Activated B cell treated with CpG ODN at 0.5 μM for 24 hours (primary cell): ENCODE measurements at regions not wholly inside any gene's neighbourhood (a gene's known extent, or its start where the extent isn't known, plus 50 kb on each side); places are given as distances from the start of the nearest gene placed in this dataset.
"Not testable (repeated sequence)": the region's sequence is repeated elsewhere in the genome, so short reads cannot be mapped to it uniquely, and the experiment has no call there.

Source experiments
- ATAC-seq: fragments of 200-7000 bp; cut with Tn5 transposase; one replicate; pipeline ENCODE4 v1.10.0; 2021; ENCODE audit warnings: low read depth, mild to moderate bottlenecking, moderate library complexity
- CTCF ChIA-PET: fragments of 350-600 bp; sonication (Branson Sonifier 250); formaldehyde crosslinking; loops from one replicate; lab custom pipeline; 2021; ENCODE audit warnings: antibody characterized with exemption; lab: Charles Lee
- POLR2A ChIA-PET: fragments of 350-600 bp; sonication (Branson Sonifier 250); formaldehyde crosslinking; loops from one replicate; lab custom pipeline; 2021; ENCODE audit warnings: antibody characterized with exemption; lab: Charles Lee
- DNase-seq: peaks from one replicate; pipeline ENCODE4 v3.0.0; 2022
- H3K27ac Mint-ChIP-seq: one replicate; pipeline ENCODE4 v1.8.0; 2020; ENCODE audit warnings: mixed read lengths
- H3K27me3 Mint-ChIP-seq: one replicate; pipeline ENCODE4 v1.8.0; 2021; ENCODE audit warnings: mixed read lengths
- H3K36me3 Mint-ChIP-seq: one replicate; pipeline ENCODE4 v1.8.0; 2021; ENCODE audit warnings: low read depth, mixed read lengths
- H3K4me1 Mint-ChIP-seq: one replicate; pipeline ENCODE4 v1.8.0; 2021; ENCODE audit warnings: mixed read lengths
- H3K4me3 Mint-ChIP-seq: one replicate; pipeline ENCODE4 v1.8.0; 2020; ENCODE audit warnings: mild to moderate bottlenecking, mixed read lengths
- H3K9me3 Mint-ChIP-seq: one replicate; pipeline ENCODE4 v1.8.0; 2020; ENCODE audit warnings: mixed read lengths
- intact Hi-C: fragments of 100-400 bp; cut with micrococcal nuclease; formaldehyde crosslinking; loops from one replicate; pipeline ENCODE4 v1.15.1; 2024
- TF ChIP-seq, protein P1 (sequence below): fragments of 200-600 bp; IDR thresholded peaks from one replicate; pipeline ENCODE4 v1.8.0; 2022; ENCODE audit warnings: antibody characterized with exemption, mild to moderate bottlenecking

DNA sequence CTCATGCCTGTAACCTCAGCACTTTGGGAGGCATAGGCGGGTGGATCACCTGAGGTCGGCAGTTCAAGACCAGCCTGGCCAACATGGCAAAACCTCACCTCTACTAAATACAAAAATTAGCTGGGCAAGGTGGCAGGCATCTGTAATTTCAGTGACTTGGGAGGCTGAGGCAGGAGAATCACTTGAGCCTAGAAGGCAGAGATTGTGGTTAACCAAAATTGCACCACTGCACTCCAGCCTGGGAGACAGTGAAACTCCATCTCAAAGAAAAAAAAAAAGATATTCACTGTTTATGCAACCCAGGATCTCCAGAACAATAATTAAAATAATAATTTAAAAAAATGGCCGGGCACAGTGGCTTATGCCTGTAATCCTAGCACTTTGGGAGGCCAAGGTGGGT is 247.5 kb downstream of the LIPI start:
- intact Hi-C loops, CTCF ChIA-PET, H3K9me3 Mint-ChIP-seq, H3K4me3 Mint-ChIP-seq, ATAC-seq, H3K27ac Mint-ChIP-seq, DNase-seq, POLR2A ChIA-PET, H3K36me3 Mint-ChIP-seq, H3K4me1 Mint-ChIP-seq, H3K27me3 Mint-ChIP-seq: not testable (repeated sequence)

- ATAC-seq = no peak
- ChIA-PET POLR2A (no interaction called here), CTCF (no interaction called here)
- Mint-ChIP-seq H3K36me3 (no peaks in the 10 kb centered on the region), H3K9me3 (no peaks in the 10 kb centered on the region), H3K4me3 (no peak overlapping the region), H3K4me1 (no peaks in the 10 kb centered on the region), H3K27ac (no peak overlapping the region), H3K27me3 (no peaks in the 10 kb centered on the region)
- TF ChIP-seq, protein P1, sequence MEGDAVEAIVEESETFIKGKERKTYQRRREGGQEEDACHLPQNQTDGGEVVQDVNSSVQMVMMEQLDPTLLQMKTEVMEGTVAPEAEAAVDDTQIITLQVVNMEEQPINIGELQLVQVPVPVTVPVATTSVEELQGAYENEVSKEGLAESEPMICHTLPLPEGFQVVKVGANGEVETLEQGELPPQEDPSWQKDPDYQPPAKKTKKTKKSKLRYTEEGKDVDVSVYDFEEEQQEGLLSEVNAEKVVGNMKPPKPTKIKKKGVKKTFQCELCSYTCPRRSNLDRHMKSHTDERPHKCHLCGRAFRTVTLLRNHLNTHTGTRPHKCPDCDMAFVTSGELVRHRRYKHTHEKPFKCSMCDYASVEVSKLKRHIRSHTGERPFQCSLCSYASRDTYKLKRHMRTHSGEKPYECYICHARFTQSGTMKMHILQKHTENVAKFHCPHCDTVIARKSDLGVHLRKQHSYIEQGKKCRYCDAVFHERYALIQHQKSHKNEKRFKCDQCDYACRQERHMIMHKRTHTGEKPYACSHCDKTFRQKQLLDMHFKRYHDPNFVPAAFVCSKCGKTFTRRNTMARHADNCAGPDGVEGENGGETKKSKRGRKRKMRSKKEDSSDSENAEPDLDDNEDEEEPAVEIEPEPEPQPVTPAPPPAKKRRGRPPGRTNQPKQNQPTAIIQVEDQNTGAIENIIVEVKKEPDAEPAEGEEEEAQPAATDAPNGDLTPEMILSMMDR = no peak
- DNase-seq = no peak
- intact Hi-C loops = no loop called here
Observed at GRCh38 chr21:13937236-13937635, 273.5 kb downstream of the LIPI start.

GRCh38 chr21:13936033-13936937 is 274.5 kb downstream of the LIPI start:
- CTCF ChIA-PET, ATAC-seq, H3K36me3 Mint-ChIP-seq, H3K4me1 Mint-ChIP-seq, H3K27ac Mint-ChIP-seq, H3K27me3 Mint-ChIP-seq, DNase-seq, H3K9me3 Mint-ChIP-seq, POLR2A ChIA-PET, intact Hi-C loops, H3K4me3 Mint-ChIP-seq: not testable (repeated sequence)

- ATAC-seq, CTCF ChIA-PET, intact Hi-C loops, POLR2A ChIA-PET, DNase-seq, H3K27me3 Mint-ChIP-seq, H3K9me3 Mint-ChIP-seq, H3K36me3 Mint-ChIP-seq, H3K27ac Mint-ChIP-seq, H3K4me1 Mint-ChIP-seq, H3K4me3 Mint-ChIP-seq: not testable (repeated sequence)
Observed at GRCh38 chr21:13935396-13936032, 275.2 kb downstream of the LIPI start.

DNA sequence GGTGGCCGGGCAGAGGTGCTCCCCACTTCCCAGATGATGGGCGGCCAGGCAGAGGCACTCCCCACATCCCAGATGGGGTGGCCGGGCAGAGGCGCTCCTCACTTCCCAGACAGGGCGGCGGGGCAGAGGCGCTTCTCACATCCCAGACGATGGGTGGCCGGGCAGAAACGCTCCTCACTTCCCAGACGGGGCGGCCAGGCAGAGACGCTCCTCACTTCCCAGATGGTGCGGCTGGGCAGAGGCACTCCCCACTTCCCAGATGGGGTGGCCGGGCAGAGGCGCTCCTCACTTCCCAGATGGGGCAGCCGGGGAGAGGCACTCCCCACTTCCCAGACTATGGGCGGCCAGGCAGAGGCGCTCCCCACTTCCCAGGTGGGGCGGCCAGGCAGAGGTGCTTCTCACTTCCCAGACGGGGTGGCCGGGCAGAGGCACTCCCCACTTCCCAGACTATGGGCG is 275.8 kb downstream of the LIPI start:
- H3K9me3 Mint-ChIP-seq, CTCF ChIA-PET, POLR2A ChIA-PET, DNase-seq, H3K4me1 Mint-ChIP-seq, H3K27me3 Mint-ChIP-seq, H3K4me3 Mint-ChIP-seq, intact Hi-C loops, H3K27ac Mint-ChIP-seq, ATAC-seq, H3K36me3 Mint-ChIP-seq: not testable (repeated sequence)

DNA sequence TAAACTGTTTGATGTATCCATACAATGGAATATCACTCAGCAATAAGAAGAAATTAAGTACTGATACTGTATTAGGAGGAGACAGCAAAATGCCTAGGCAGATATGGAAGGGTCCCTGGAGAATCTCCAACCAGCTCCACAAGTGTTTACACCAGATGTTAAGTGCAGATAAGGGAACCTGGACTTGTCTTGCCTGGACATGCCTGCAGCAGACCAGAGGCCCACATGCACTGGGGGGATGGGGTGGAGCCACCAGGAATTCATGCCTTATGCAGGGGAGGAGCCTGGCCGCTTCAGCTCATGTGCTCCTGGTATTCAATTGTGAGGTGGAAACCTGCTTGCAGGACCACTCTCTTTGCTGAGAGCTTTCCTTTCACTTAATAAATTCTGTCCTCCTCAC is 287.6 kb downstream of the LIPI start:
- ATAC-seq, DNase-seq, H3K4me3 Mint-ChIP-seq, H3K27me3 Mint-ChIP-seq, H3K4me1 Mint-ChIP-seq, H3K9me3 Mint-ChIP-seq, intact Hi-C loops, CTCF ChIA-PET, H3K27ac Mint-ChIP-seq, H3K36me3 Mint-ChIP-seq, POLR2A ChIA-PET: not testable (repeated sequence)

- H3K9me3 Mint-ChIP-seq, H3K27ac Mint-ChIP-seq, DNase-seq, H3K27me3 Mint-ChIP-seq, ATAC-seq, H3K4me1 Mint-ChIP-seq, intact Hi-C loops, POLR2A ChIA-PET, H3K36me3 Mint-ChIP-seq, H3K4me3 Mint-ChIP-seq, CTCF ChIA-PET: not testable (repeated sequence)
Observed at GRCh38 chr21:13921455-13921854, 289.3 kb downstream of the LIPI start.

GRCh38 chr21:13907385-13907784 is 297.8 kb downstream of the POTED start:
- POLR2A ChIA-PET, ATAC-seq, intact Hi-C loops, CTCF ChIA-PET, H3K4me1 Mint-ChIP-seq, H3K27ac Mint-ChIP-seq, H3K27me3 Mint-ChIP-seq, H3K9me3 Mint-ChIP-seq, H3K4me3 Mint-ChIP-seq, H3K36me3 Mint-ChIP-seq, DNase-seq: not testable (repeated sequence)

GRCh38 chr21:13896596-13897247 is 287.1 kb downstream of the POTED start:
- ATAC-seq, POLR2A ChIA-PET, DNase-seq, CTCF ChIA-PET, H3K4me3 Mint-ChIP-seq, H3K9me3 Mint-ChIP-seq, H3K4me1 Mint-ChIP-seq, H3K36me3 Mint-ChIP-seq, H3K27ac Mint-ChIP-seq, H3K27me3 Mint-ChIP-seq, intact Hi-C loops: not testable (repeated sequence)

DNA sequence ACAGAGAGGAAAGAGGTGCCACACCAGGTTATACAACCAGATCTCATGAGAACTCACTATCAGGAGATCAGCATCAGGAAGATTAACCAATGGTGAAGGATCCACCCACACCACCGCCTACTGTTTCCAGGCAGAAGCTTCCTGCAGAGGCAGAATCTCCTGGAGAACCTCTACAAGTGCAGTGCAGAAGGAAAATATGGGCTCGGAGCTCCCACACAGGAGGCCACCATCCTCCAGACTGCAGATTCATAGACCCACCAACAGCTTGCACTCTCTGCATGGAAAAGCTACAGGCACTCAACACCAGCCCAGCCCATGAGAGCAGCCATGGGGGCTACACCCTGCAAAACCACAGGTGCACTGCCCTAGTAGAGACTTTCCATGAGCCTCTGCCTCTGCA is 284.0 kb downstream of the POTED start:
- H3K27ac Mint-ChIP-seq, H3K4me3 Mint-ChIP-seq, H3K36me3 Mint-ChIP-seq, H3K27me3 Mint-ChIP-seq, POLR2A ChIA-PET, DNase-seq, H3K9me3 Mint-ChIP-seq, CTCF ChIA-PET, intact Hi-C loops, H3K4me1 Mint-ChIP-seq, ATAC-seq: not testable (repeated sequence)

GRCh38 chr21:13893025-13893424 is 283.4 kb downstream of the POTED start:
- H3K9me3 Mint-ChIP-seq, H3K36me3 Mint-ChIP-seq, H3K27me3 Mint-ChIP-seq, intact Hi-C loops, POLR2A ChIA-PET, CTCF ChIA-PET, H3K27ac Mint-ChIP-seq, DNase-seq, ATAC-seq, H3K4me1 Mint-ChIP-seq, H3K4me3 Mint-ChIP-seq: not testable (repeated sequence)
